ENCODE measurements at regions not wholly inside any gene's neighbourhood (a gene's known extent, or its start where the extent isn't known, plus 50 kb on each side); places are given as distances from the start of the nearest gene placed in this dataset.
"Not testable (repeated sequence)": the region's sequence is repeated elsewhere in the genome, so short reads cannot be mapped to it uniquely, and the experiment has no call there.

- H3K9me3 ChIP-seq (ENCODE audit: control insufficient read depth, insufficient read depth, low read length): no peaks in the 10 kb centered on the region
- H3K4me1 ChIP-seq (ENCODE audit: control insufficient read depth, insufficient read depth, low read length): peaks cover 26% of the 10 kb centered on the region
- no peak overlapping the region for H3K4me3 ChIP-seq (ENCODE audit: low read depth, low read length)
- H3K9ac ChIP-seq (ENCODE audit: low read depth, low read length): no peak overlapping the region
- H3K36me3 ChIP-seq (ENCODE audit: control insufficient read depth, insufficient read depth, low read length): no peaks in the 10 kb centered on the region
- H3K27me3 ChIP-seq (ENCODE audit: control insufficient read depth, insufficient read depth, low read length): peaks cover 18% of the 10 kb centered on the region
Measured at GRCh38 chr1:203999618-204000017, 73.3 kb upstream of the SOX13 start.

DNA sequence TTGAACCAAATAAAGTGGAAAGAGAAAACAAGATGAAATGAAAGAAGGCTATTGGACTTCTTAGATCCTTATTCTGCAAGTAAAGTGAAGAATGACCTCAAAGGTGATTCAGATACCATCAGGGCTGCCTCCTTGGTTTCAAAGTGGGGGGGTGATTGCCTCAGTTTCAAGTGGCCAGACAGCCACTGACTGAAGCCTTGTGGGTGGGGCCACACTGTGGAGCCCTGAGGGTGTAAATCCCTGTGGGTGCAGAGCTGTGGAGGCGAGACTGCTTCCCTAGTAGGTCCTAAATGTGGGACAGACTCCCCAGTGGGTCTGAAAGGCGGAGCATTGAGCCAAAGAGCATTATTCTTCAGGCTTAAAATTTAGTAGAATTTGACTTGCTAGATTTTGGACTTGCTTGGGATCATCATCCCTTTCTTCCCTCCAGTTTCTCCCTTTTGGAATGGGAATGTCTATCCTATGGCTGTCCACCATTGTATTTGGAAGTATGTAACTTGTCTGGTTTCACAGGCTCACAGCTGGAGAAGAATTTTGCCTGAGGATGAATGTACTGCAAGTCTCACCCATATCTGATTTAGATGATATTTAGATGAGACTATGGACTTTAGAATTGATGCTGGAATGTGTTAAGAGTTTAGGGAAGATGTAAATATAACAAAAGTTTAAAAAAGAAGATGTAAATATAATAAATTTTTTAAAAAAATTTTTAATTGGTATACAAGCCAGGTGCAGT, 71.6 kb upstream of the SOX13 start:
- Histone ChIP-seq H3K9me3 (ENCODE audit: control insufficient read depth, insufficient read depth, low read length) (no peaks in the 10 kb centered on the region), H3K36me3 (ENCODE audit: control insufficient read depth, insufficient read depth, low read length) (no peaks in the 10 kb centered on the region), H3K27me3 (ENCODE audit: control insufficient read depth, insufficient read depth, low read length) (peaks cover 12% of the 10 kb centered on the region), H3K4me1 (ENCODE audit: control insufficient read depth, insufficient read depth, low read length) (peaks cover 16% of the 10 kb centered on the region), H3K4me3 (ENCODE audit: low read depth, low read length) (no peak overlapping the region), H3K9ac (ENCODE audit: low read depth, low read length) (no peak overlapping the region)

GRCh38 chr1:204002614-204003013, 70.3 kb upstream of the SOX13 start:
- H3K27me3 ChIP-seq (ENCODE audit: control insufficient read depth, insufficient read depth, low read length): peaks cover 11% of the 10 kb centered on the region
- no peak overlapping the region for H3K4me3 ChIP-seq (ENCODE audit: low read depth, low read length)
- H3K4me1 ChIP-seq (ENCODE audit: control insufficient read depth, insufficient read depth, low read length): peaks cover 5% of the 10 kb centered on the region
- no peaks in the 10 kb centered on the region for H3K9me3 ChIP-seq (ENCODE audit: control insufficient read depth, insufficient read depth, low read length)
- H3K36me3 ChIP-seq (ENCODE audit: control insufficient read depth, insufficient read depth, low read length): no peaks in the 10 kb centered on the region
- H3K9ac ChIP-seq (ENCODE audit: low read depth, low read length): no peak overlapping the region

- Histone ChIP-seq H3K9ac (ENCODE audit: low read depth, low read length) (no peak overlapping the region), H3K4me3 (ENCODE audit: low read depth, low read length) (no peak overlapping the region), H3K9me3 (ENCODE audit: control insufficient read depth, insufficient read depth, low read length) (no peaks in the 10 kb centered on the region), H3K27me3 (ENCODE audit: control insufficient read depth, insufficient read depth, low read length) (peaks cover 7% of the 10 kb centered on the region), H3K36me3 (ENCODE audit: control insufficient read depth, insufficient read depth, low read length) (no peaks in the 10 kb centered on the region), H3K4me1 (ENCODE audit: control insufficient read depth, insufficient read depth, low read length) (peaks cover 4% of the 10 kb centered on the region)
Measured at GRCh38 chr1:204003536-204003935, 69.4 kb upstream of the SOX13 start.

DNA sequence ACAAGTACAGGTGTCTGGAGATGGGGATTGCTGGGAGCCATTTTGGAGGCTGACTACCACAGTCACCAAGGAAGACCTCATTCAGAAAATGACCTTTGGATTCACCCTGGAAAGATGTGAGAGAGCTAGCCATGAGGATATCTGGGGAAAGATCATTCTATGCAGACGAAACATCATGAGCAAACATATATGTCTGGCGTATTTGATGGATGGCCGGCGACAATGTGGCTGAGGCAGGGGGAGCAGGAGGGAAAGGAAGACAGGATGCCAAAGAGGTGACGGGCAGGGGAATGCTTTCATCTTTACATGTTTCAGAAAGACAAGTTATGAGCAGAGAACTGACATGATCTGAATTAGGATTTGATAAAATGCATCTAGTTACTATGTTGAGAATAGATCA, 61.5 kb upstream of the SOX13 start:
- H3K4me3 ChIP-seq (ENCODE audit: low read depth, low read length): no peak overlapping the region
- H3K36me3 ChIP-seq (ENCODE audit: control insufficient read depth, insufficient read depth, low read length): no peaks in the 10 kb centered on the region
- no peaks in the 10 kb centered on the region for H3K27me3 ChIP-seq (ENCODE audit: control insufficient read depth, insufficient read depth, low read length)
- H3K9ac ChIP-seq (ENCODE audit: low read depth, low read length): no peak overlapping the region
- H3K9me3 ChIP-seq (ENCODE audit: control insufficient read depth, insufficient read depth, low read length): no peaks in the 10 kb centered on the region
- H3K4me1 ChIP-seq (ENCODE audit: control insufficient read depth, insufficient read depth, low read length): peaks cover 9% of the 10 kb centered on the region

GRCh38 chr1:204013052-204013451, 59.9 kb upstream of the SOX13 start:
- Histone ChIP-seq H3K9ac (ENCODE audit: low read depth, low read length) (no peak overlapping the region), H3K4me3 (ENCODE audit: low read depth, low read length) (no peak overlapping the region), H3K36me3 (ENCODE audit: control insufficient read depth, insufficient read depth, low read length) (no peaks in the 10 kb centered on the region), H3K4me1 (ENCODE audit: control insufficient read depth, insufficient read depth, low read length) (peaks cover 12% of the 10 kb centered on the region), H3K27me3 (ENCODE audit: control insufficient read depth, insufficient read depth, low read length) (no peaks in the 10 kb centered on the region), H3K9me3 (ENCODE audit: control insufficient read depth, insufficient read depth, low read length) (no peaks in the 10 kb centered on the region)

- Histone ChIP-seq H3K4me1 (ENCODE audit: control insufficient read depth, insufficient read depth, low read length) (peaks cover 12% of the 10 kb centered on the region), H3K4me3 (ENCODE audit: low read depth, low read length) (no peak overlapping the region), H3K27me3 (ENCODE audit: control insufficient read depth, insufficient read depth, low read length) (no peaks in the 10 kb centered on the region), H3K9me3 (ENCODE audit: control insufficient read depth, insufficient read depth, low read length) (no peaks in the 10 kb centered on the region), H3K36me3 (ENCODE audit: control insufficient read depth, insufficient read depth, low read length) (no peaks in the 10 kb centered on the region), H3K9ac (ENCODE audit: low read depth, low read length) (no peak overlapping the region)
Measured at GRCh38 chr1:204014336-204014735, 58.6 kb upstream of the SOX13 start.

- not testable (repeated sequence) for H3K27me3 ChIP-seq (ENCODE audit: control insufficient read depth, insufficient read depth, low read length); H3K9me3 ChIP-seq (ENCODE audit: control insufficient read depth, insufficient read depth, low read length); H3K4me3 ChIP-seq (ENCODE audit: low read depth, low read length); H3K36me3 ChIP-seq (ENCODE audit: control insufficient read depth, insufficient read depth, low read length)
- H3K4me1 ChIP-seq (ENCODE audit: control insufficient read depth, insufficient read depth, low read length): peaks cover 12% of the 10 kb centered on the region
- H3K9ac ChIP-seq (ENCODE audit: low read depth, low read length): peak overlapping the region; percentile 16
Measured at GRCh38 chr1:204014961-204015360, 58.0 kb upstream of the SOX13 start.

DNA sequence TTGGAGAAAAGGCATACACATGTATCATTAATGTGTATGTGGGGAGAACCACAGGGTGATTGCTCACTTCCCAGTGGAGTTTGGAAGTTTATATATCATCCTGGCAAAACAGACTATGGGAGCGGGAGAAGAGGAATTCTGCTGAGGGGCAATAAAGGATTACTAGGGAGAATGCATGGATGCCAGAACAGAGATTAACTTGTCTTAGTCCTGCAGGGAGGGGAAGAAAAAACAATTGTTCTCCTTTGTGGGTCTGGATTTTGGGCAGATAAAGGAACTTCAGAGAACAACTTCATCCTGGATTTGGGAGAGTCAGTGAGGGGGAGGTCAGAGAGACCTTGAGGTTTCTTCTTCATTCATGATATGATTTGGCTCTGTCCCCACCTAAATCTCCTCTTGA, 55.9 kb upstream of the SOX13 start:
- H3K9ac ChIP-seq (ENCODE audit: low read depth, low read length): no peak overlapping the region
- H3K4me3 ChIP-seq (ENCODE audit: low read depth, low read length): no peak overlapping the region
- H3K9me3 ChIP-seq (ENCODE audit: control insufficient read depth, insufficient read depth, low read length): no peaks in the 10 kb centered on the region
- no peaks in the 10 kb centered on the region for H3K27me3 ChIP-seq (ENCODE audit: control insufficient read depth, insufficient read depth, low read length)
- no peaks in the 10 kb centered on the region for H3K36me3 ChIP-seq (ENCODE audit: control insufficient read depth, insufficient read depth, low read length)
- peaks cover 12% of the 10 kb centered on the region for H3K4me1 ChIP-seq (ENCODE audit: control insufficient read depth, insufficient read depth, low read length)

DNA sequence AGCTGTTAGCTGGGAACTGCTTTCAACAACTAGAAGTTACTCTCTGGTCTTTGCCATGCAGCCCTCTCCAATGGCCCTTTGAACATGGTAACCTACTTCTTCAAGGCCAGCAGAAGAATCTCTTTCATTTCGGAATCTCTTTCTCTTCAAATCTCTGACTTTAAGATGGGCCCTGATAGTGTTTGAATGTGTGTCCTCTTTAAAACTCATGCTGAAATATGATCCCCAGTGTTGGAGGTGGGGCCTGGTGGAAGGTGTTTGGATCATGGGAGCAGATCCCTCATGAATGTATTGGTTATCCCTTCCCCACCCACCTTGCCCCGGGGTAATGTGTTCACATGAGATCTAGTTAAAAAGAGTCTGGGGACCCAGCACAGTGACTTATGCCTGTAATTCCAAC, 54.5 kb upstream of the SOX13 start:
- Histone ChIP-seq H3K4me1 (ENCODE audit: control insufficient read depth, insufficient read depth, low read length) (peaks cover 6% of the 10 kb centered on the region), H3K9me3 (ENCODE audit: control insufficient read depth, insufficient read depth, low read length) (no peaks in the 10 kb centered on the region), H3K36me3 (ENCODE audit: control insufficient read depth, insufficient read depth, low read length) (no peaks in the 10 kb centered on the region), H3K27me3 (ENCODE audit: control insufficient read depth, insufficient read depth, low read length) (no peaks in the 10 kb centered on the region), H3K9ac (ENCODE audit: low read depth, low read length) (no peak overlapping the region), H3K4me3 (ENCODE audit: low read depth, low read length) (no peak overlapping the region)
